ENCODE measurements at regions not wholly inside any gene's neighbourhood (a gene's known extent, or its start where the extent isn't known, plus 50 kb on each side); places are given as distances from the start of the nearest gene placed in this dataset.

GRCh38 chr7:124364283-124364682 is 331.4 kb upstream of the TMEM229A start:
- Mint-ChIP-seq H3K27ac (no peak overlapping the region), H3K27me3 (ENCODE audit: low read depth) (no peaks in the 10 kb centered on the region), H3K4me3 (no peak overlapping the region), H3K9me3 (peaks cover 24% of the 10 kb centered on the region), H3K36me3 (no peaks in the 10 kb centered on the region), H3K4me1 (peaks cover 2% of the 10 kb centered on the region)
- CTCF ChIA-PET = no interaction called here
- ATAC-seq (no peak), DNase-seq (ENCODE audit: low spot score) (no peak)
- POLR2A ChIA-PET = no interaction called here
- TF ChIP-seq, protein P1, sequence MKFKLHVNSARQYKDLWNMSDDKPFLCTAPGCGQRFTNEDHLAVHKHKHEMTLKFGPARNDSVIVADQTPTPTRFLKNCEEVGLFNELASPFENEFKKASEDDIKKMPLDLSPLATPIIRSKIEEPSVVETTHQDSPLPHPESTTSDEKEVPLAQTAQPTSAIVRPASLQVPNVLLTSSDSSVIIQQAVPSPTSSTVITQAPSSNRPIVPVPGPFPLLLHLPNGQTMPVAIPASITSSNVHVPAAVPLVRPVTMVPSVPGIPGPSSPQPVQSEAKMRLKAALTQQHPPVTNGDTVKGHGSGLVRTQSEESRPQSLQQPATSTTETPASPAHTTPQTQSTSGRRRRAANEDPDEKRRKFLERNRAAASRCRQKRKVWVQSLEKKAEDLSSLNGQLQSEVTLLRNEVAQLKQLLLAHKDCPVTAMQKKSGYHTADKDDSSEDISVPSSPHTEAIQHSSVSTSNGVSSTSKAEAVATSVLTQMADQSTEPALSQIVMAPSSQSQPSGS (CRISPR knock-in tag; IDR thresholded peaks at IDR 0.05; ENCODE audit: borderline replicate concordance, low read depth) = no peak
- TF ChIP-seq ZNF232 (CRISPR knock-in tag; IDR thresholded peaks at IDR 0.05) = no peak
- TF ChIP-seq, protein P2, sequence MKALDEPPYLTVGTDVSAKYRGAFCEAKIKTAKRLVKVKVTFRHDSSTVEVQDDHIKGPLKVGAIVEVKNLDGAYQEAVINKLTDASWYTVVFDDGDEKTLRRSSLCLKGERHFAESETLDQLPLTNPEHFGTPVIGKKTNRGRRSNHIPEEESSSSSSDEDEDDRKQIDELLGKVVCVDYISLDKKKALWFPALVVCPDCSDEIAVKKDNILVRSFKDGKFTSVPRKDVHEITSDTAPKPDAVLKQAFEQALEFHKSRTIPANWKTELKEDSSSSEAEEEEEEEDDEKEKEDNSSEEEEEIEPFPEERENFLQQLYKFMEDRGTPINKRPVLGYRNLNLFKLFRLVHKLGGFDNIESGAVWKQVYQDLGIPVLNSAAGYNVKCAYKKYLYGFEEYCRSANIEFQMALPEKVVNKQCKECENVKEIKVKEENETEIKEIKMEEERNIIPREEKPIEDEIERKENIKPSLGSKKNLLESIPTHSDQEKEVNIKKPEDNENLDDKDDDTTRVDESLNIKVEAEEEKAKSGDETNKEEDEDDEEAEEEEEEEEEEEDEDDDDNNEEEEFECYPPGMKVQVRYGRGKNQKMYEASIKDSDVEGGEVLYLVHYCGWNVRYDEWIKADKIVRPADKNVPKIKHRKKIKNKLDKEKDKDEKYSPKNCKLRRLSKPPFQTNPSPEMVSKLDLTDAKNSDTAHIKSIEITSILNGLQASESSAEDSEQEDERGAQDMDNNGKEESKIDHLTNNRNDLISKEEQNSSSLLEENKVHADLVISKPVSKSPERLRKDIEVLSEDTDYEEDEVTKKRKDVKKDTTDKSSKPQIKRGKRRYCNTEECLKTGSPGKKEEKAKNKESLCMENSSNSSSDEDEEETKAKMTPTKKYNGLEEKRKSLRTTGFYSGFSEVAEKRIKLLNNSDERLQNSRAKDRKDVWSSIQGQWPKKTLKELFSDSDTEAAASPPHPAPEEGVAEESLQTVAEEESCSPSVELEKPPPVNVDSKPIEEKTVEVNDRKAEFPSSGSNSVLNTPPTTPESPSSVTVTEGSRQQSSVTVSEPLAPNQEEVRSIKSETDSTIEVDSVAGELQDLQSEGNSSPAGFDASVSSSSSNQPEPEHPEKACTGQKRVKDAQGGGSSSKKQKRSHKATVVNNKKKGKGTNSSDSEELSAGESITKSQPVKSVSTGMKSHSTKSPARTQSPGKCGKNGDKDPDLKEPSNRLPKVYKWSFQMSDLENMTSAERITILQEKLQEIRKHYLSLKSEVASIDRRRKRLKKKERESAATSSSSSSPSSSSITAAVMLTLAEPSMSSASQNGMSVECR (CRISPR knock-in tag; IDR thresholded peaks at IDR 0.05; ENCODE audit: borderline replicate concordance) = no peak
- TF ChIP-seq ZNF317 (CRISPR knock-in tag; IDR thresholded peaks at IDR 0.05; ENCODE audit: borderline replicate concordance, low read depth) = no peak
- no peak for TF ChIP-seq KAT7 (CRISPR knock-in tag; IDR thresholded peaks at IDR 0.05; ENCODE audit: borderline replicate concordance)
- TF ChIP-seq MLX (CRISPR knock-in tag; IDR thresholded peaks at IDR 0.05) = no peak

GRCh38 chr7:124354201-124354600 is 321.3 kb upstream of the TMEM229A start:
- no peak for TF ChIP-seq NFE2L1 (CRISPR knock-in tag; IDR thresholded peaks at IDR 0.05)
- TF ChIP-seq NR2C2 (CRISPR knock-in tag; IDR thresholded peaks at IDR 0.05) = no peak
- TF ChIP-seq E2F5 (CRISPR knock-in tag; IDR thresholded peaks at IDR 0.05) = no peak
- TF ChIP-seq PRRX2 (CRISPR knock-in tag; IDR thresholded peaks at IDR 0.05) = no peak
- TF ChIP-seq, protein P3, sequence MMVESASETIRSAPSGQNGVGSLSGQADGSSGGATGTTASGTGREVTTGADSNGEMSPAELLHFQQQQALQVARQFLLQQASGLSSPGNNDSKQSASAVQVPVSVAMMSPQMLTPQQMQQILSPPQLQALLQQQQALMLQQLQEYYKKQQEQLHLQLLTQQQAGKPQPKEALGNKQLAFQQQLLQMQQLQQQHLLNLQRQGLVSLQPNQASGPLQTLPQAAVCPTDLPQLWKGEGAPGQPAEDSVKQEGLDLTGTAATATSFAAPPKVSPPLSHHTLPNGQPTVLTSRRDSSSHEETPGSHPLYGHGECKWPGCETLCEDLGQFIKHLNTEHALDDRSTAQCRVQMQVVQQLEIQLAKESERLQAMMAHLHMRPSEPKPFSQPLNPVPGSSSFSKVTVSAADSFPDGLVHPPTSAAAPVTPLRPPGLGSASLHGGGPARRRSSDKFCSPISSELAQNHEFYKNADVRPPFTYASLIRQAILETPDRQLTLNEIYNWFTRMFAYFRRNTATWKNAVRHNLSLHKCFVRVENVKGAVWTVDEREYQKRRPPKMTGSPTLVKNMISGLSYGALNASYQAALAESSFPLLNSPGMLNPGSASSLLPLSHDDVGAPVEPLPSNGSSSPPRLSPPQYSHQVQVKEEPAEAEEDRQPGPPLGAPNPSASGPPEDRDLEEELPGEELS (CRISPR knock-in tag; IDR thresholded peaks at IDR 0.05) = no peak
- no peak for TF ChIP-seq ZNF317 (CRISPR knock-in tag; IDR thresholded peaks at IDR 0.05; ENCODE audit: borderline replicate concordance, low read depth)
- TF ChIP-seq TEAD4 (CRISPR knock-in tag; IDR thresholded peaks at IDR 0.05) = no peak
- no peak for TF ChIP-seq ATF3 (CRISPR knock-in tag; conservative IDR thresholded peaks at IDR 0.05)
- no peak for TF ChIP-seq GTF2I (CRISPR knock-in tag; conservative IDR thresholded peaks at IDR 0.05)
- no peak for TF ChIP-seq JUN (CRISPR knock-in tag; IDR thresholded peaks at IDR 0.05)
- ChIA-PET POLR2A (no interaction called here), CTCF (no interaction called here)
- DNase-seq (ENCODE audit: low spot score) (no peak), ATAC-seq (no peak)
- peaks cover under 1% of the 10 kb centered on the region; the same call in 1 of the 2 replicates for H3K9me3 Mint-ChIP-seq
- peaks cover 5% of the 10 kb centered on the region for H3K4me1 Mint-ChIP-seq
- no peaks in the 10 kb centered on the region for H3K36me3 Mint-ChIP-seq
- H3K27ac Mint-ChIP-seq = no peak overlapping the region
- no peak overlapping the region for H3K4me3 Mint-ChIP-seq
- no peaks in the 10 kb centered on the region for H3K27me3 Mint-ChIP-seq (ENCODE audit: low read depth)

All from WTC11 (cell line).